OCI-LY7 (cell line): ENCODE measurements at regions not wholly inside any gene's neighbourhood (a gene's known extent, or its start where the extent isn't known, plus 50 kb on each side); places are given as distances from the start of the nearest gene placed in this dataset.

Source experiments
- BruUV-seq: library from RNA; stranded (reverse); fragments of 400-500 nt; replicated peaks from 2 replicates; lab custom pipeline; 2021; lab: Mats Ljungman, UMichigan
- CTCF ChIA-PET: fragments of 300-600 bp; sonication (Branson Sonifier 250); formaldehyde crosslinking; loops from one replicate; lab custom pipeline; 2022; ENCODE audit warnings: antibody characterized with exemption; ENCODE audit not compliant: unreplicated experiment; lab: Charles Lee
- POLR2A ChIA-PET: fragments of 300-600 bp; sonication (Branson Sonifier 250); formaldehyde crosslinking; loops from one replicate; lab custom pipeline; 2022; ENCODE audit warnings: antibody characterized with exemption; lab: Charles Lee
- DNase-seq: peaks from one replicate; pipeline ENCODE4 v3.0.0-alpha.2; 2015; ENCODE audit warnings: low spot score
- H2AFZ ChIP-seq: fragments of 200-600 bp; sonication (generic), shearing (Covaris generic); 2 replicates; pipeline ENCODE4 v1.6.1; 2014; ENCODE audit warnings: mild to moderate bottlenecking, antibody characterized with exemption, low read length, moderate library complexity
- H3K27ac ChIP-seq: fragments of 200-600 bp; sonication (generic); 2 replicates; pipeline ENCODE4 v1.5.1; 2014; ENCODE audit warnings: mixed run types, low read depth, mild to moderate bottlenecking, moderate library complexity, low read length, inconsistent platforms; ENCODE audit not compliant: poor library complexity, severe bottlenecking
- H3K36me3 ChIP-seq: fragments of 200-600 bp; sonication (generic); 2 replicates; pipeline ENCODE4 v1.6.1; 2014; ENCODE audit warnings: mild to moderate bottlenecking, antibody characterized with exemption, low read length, moderate library complexity, mixed read lengths; ENCODE audit not compliant: insufficient read depth
- H3K4me1 ChIP-seq: fragments of 200-600 bp; sonication (generic); 2 replicates; pipeline ENCODE4 v1.5.1; 2014; ENCODE audit warnings: mild to moderate bottlenecking, low read length; ENCODE audit not compliant: insufficient read depth, poor library complexity, severe bottlenecking
- H3K4me2 ChIP-seq: fragments of 200-600 bp; sonication (generic); 2 replicates; pipeline ENCODE4 v1.6.1; 2014; ENCODE audit warnings: mild to moderate bottlenecking, low read length
- H3K4me3 ChIP-seq: fragments of 200-600 bp; sonication (generic); 2 replicates; pipeline ENCODE4 v1.5.1; 2014; ENCODE audit warnings: mild to moderate bottlenecking, low read depth, low read length; ENCODE audit not compliant: poor library complexity, severe bottlenecking
- H3K79me2 ChIP-seq: fragments of 200-600 bp; sonication (generic); 2 replicates; pipeline ENCODE4 v1.6.1; 2016; ENCODE audit warnings: low read depth, mild to moderate bottlenecking, low read length, moderate library complexity, mixed read lengths; ENCODE audit not compliant: insufficient read depth
- H3K9me2 ChIP-seq: fragments of 200-600 bp; sonication (generic); 2 replicates; pipeline ENCODE4 v1.6.1; 2016; ENCODE audit warnings: mild to moderate bottlenecking, low read length, mixed read lengths; ENCODE audit not compliant: insufficient read depth
- H3K9me3 ChIP-seq: fragments of 200-600 bp; sonication (generic); 2 replicates; pipeline ENCODE4 v1.6.1; 2014; ENCODE audit warnings: mild to moderate bottlenecking, mixed run types, low read length, mixed read lengths
- H4K20me1 ChIP-seq: fragments of 200-600 bp; sonication (generic); 2 replicates; pipeline ENCODE4 v1.6.1; 2014; ENCODE audit warnings: mild to moderate bottlenecking, antibody characterized with exemption, low read length, moderate library complexity, mixed read lengths; ENCODE audit not compliant: insufficient read depth
- EZH2phosphoT487 ChIP-seq: fragments of 200-600 bp; sonication (generic); IDR thresholded peaks from 2 replicates; pipeline ENCODE4 v1.6.1; 2018; ENCODE audit warnings: low read depth, borderline replicate concordance, mild to moderate bottlenecking, mixed run types, antibody characterized with exemption, low read length, moderate library complexity, mixed read lengths
- intact Hi-C: fragments of 100-400 bp; cut with micrococcal nuclease; formaldehyde crosslinking; loops from one replicate; pipeline ENCODE4 v1.10.0; 2022; ENCODE audit not compliant: unreplicated experiment
- TF ChIP-seq, protein P1 (sequence below): fragments of 200-600 bp; sonication (generic); conservative IDR thresholded peaks from 2 replicates; pipeline ENCODE4 v1.5.1; 2014; ENCODE audit warnings: mild to moderate bottlenecking, antibody characterized with exemption, low read length, moderate library complexity, mixed read lengths

DNA sequence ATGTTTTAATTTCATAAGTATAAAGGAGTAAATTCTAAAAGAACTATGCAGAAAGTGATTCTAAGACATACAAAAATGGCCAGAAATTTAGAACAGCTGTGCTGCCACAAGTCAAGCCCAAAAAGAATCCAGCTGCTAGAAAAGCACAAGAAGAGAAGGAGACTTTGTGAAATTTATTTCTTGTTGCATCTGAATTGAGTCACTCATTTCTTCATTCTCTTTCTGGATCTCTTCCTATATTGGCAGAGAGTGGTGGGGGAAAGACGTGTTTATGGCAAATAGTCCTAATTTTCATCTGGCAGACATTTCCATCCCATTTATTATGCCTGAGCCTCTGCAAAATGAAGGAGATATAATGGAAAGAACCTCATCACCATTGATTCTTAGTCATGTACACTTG lies 139.6 kb upstream of the CTTNBP2NL start:
- Histone ChIP-seq H2AFZ (no peak overlapping the region), H3K36me3 (no peaks in the 10 kb centered on the region), H3K4me3 (no peak overlapping the region), H3K4me2 (no peak overlapping the region), H3K9me2 (no peaks in the 10 kb centered on the region), H4K20me1 (no peaks in the 10 kb centered on the region), H3K9me3 (no peaks in the 10 kb centered on the region), H3K79me2 (no peaks in the 10 kb centered on the region), H3K4me1 (no peaks in the 10 kb centered on the region), H3K27ac (no peak overlapping the region)
- no peak for DNase-seq
- TF ChIP-seq, protein P1, sequence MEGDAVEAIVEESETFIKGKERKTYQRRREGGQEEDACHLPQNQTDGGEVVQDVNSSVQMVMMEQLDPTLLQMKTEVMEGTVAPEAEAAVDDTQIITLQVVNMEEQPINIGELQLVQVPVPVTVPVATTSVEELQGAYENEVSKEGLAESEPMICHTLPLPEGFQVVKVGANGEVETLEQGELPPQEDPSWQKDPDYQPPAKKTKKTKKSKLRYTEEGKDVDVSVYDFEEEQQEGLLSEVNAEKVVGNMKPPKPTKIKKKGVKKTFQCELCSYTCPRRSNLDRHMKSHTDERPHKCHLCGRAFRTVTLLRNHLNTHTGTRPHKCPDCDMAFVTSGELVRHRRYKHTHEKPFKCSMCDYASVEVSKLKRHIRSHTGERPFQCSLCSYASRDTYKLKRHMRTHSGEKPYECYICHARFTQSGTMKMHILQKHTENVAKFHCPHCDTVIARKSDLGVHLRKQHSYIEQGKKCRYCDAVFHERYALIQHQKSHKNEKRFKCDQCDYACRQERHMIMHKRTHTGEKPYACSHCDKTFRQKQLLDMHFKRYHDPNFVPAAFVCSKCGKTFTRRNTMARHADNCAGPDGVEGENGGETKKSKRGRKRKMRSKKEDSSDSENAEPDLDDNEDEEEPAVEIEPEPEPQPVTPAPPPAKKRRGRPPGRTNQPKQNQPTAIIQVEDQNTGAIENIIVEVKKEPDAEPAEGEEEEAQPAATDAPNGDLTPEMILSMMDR, result no peak
- intact Hi-C loops, result no loop called here
- no TSS peak for BruUV-seq
- POLR2A ChIA-PET, result no interaction called here
- CTCF ChIA-PET, result no interaction called here

DNA sequence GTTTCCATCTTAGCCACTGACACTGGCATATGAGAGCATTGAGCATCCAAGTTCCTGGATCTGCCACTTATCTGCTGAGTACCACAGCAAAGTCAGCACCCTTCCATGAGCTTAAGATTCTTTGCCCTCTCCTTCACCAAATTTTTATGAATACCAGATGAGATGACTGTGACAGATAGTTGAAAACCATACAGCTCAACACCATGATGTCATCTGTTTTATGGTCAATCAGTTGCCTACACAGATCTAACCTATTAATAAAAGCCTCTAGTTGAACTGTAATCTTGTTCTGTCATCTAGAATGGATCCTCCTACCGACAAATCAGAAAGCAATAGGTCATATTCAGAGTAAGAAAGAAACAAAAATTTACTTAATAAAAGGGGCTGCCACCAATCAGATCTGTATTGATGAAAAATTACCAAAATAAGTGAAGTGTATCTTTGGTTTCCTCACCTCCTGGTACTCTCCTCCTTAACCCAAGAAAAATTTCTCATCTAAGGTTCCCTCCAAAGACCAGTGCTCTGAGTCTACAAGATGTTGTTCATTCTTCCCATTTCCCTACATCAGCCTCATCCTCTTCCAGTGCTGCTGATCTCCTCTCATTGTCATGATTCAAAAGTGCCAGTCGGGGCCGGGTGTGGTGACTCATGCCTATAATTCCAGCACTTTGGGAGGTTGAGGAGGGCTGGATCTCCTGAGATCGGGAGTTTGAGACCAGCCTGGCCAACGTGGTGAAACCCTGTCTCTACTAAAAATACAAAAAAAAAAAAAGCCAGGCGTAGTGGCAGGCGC lies 138.8 kb upstream of the CTTNBP2NL start:
- no peaks in the 10 kb centered on the region for H3K36me3 ChIP-seq
- intact Hi-C loops, result no loop called here
- ChIA-PET CTCF (no interaction called here), POLR2A (no interaction called here)
- no peak for DNase-seq
- TF ChIP-seq, protein P1, result no peak
- no peak for TF ChIP-seq EZH2phosphoT487
- H3K4me3 ChIP-seq, result no peak overlapping the region
- BruUV-seq, result no TSS peak
- H3K9me3 ChIP-seq, result no peaks in the 10 kb centered on the region
- no peaks in the 10 kb centered on the region for H3K4me1 ChIP-seq
- H3K4me2 ChIP-seq, result no peak overlapping the region
- H4K20me1 ChIP-seq, result no peaks in the 10 kb centered on the region
- no peaks in the 10 kb centered on the region for H3K9me2 ChIP-seq
- H3K79me2 ChIP-seq, result no peaks in the 10 kb centered on the region
- H3K27ac ChIP-seq, result no peak overlapping the region
- no peak overlapping the region for H2AFZ ChIP-seq

DNA sequence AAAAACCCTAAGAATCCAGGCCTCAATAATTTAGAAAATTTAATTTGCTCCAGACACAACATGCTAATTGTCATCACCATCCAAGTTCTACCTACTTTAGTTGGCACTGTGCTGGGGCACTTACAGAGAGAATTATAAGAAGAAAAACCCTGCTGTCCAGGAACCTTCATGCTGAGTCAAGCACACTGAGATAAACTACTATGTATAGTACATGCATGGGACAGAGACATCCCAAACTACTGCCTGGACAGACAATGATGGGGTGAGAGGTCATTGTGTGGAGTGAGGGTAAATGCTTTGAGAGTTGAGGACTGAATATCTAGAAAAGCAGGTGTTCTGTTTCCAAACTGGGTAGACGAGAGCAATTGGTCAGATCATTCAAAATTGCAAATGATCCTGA lies 135.3 kb upstream of the CTTNBP2NL start:
- no peaks in the 10 kb centered on the region for H4K20me1 ChIP-seq
- BruUV-seq, result no TSS peak
- CTCF ChIA-PET, result no interaction called here
- H3K4me2 ChIP-seq, result no peak overlapping the region
- H3K4me3 ChIP-seq, result no peak overlapping the region
- H3K27ac ChIP-seq, result no peak overlapping the region
- H3K36me3 ChIP-seq, result no peaks in the 10 kb centered on the region
- H3K79me2 ChIP-seq, result no peaks in the 10 kb centered on the region
- H3K4me1 ChIP-seq, result no peaks in the 10 kb centered on the region
- POLR2A ChIA-PET, result interaction anchor here (0.5 kb wide), 1 partner anchor 8 kb away, joined by 6 read pairs; no protein-coding TSS in a partner anchor
- TF ChIP-seq EZH2phosphoT487, result no peak
- TF ChIP-seq, protein P1, result no peak
- no peaks in the 10 kb centered on the region for H3K9me2 ChIP-seq
- DNase-seq, result no peak
- H2AFZ ChIP-seq, result no peak overlapping the region
- intact Hi-C loops, result no loop called here
- no peaks in the 10 kb centered on the region for H3K9me3 ChIP-seq
